K562 (cell line): ENCODE measurements at regions not wholly inside any gene's neighbourhood (a gene's known extent, or its start where the extent isn't known, plus 50 kb on each side); places are given as distances from the start of the nearest gene placed in this dataset.

Source experiments
- ATAC-seq: fragments of 200-7000 bp; cut with Tn5 transposase; 3 replicates; pipeline ENCODE4 v1.9.1; 2020; ENCODE audit warnings: moderate library complexity
- BruUV-seq: library from RNA; stranded (reverse); fragments of 400-500 nt; replicated peaks from 2 replicates; lab custom pipeline; 2021; lab: Mats Ljungman, UMichigan
- CTCF ChIA-PET: fragments of 300-600 bp; formaldehyde crosslinking; extraction: SDS; loops from one replicate; lab custom pipeline; 2021; ENCODE audit warnings: low intra/inter-chr PET ratio; lab: Yijun Ruan, JAX
- POLR2A ChIA-PET: fragments of 300-600, 350-650 bp; sonication (Branson Sonifier 250); formaldehyde crosslinking; extraction: SDS; loops from one replicate; lab custom pipeline; 2021; ENCODE audit warnings: antibody characterized with exemption, inconsistent platforms; lab: Yijun Ruan, JAX
- DNase-seq, 4 experiments: peaks; one replicate each; pipeline versions ENCODE4 v3.0.0 to v3.0.0-alpha.2; 2011 to 2018; ENCODE audit warnings: low spot score in 3 of 4, mixed read lengths in 3 of 4; ENCODE audit errors: extremely low read depth in 1 of 4
- FAIRE-seq: peaks from 2 replicates; lab custom pipeline; 2011; peaks lifted over from hg19 to GRCh38; lab: Jason Lieb, UNC
- H2AFZ ChIP-seq: 2 replicates; pipeline ENCODE4 v1.6.0; 2011; ENCODE audit warnings: low read depth, low read length, control low read depth, inconsistent platforms
- H3K27ac ChIP-seq: fragments of 200-600 bp; 3 replicates; pipeline ENCODE4 v1.8.0; 2011; ENCODE audit warnings: low read depth, mild to moderate bottlenecking, control low read depth, inconsistent platforms, low read length, moderate library complexity, mixed read lengths; ENCODE audit errors: extremely low read depth
- H3K27me3 ChIP-seq, 2 experiments: fragments of 300-600 bp in 1 of 2; 2 replicates in 1 of 2; 3 replicates in 1 of 2; pipeline versions ENCODE4 v1.6.0 to v1.8.0; 2011; ENCODE audit warnings: inconsistent platforms in 2 of 2, low read length in 2 of 2, mild to moderate bottlenecking in 1 of 2, mixed read lengths in 1 of 2, moderate library complexity in 1 of 2; ENCODE audit not compliant: control insufficient read depth in 2 of 2, insufficient read depth in 2 of 2
- H3K36me3 ChIP-seq: fragments of 300-600 bp; 3 replicates; pipeline ENCODE4 v1.8.0; 2011; ENCODE audit warnings: mild to moderate bottlenecking, low read length, inconsistent platforms; ENCODE audit not compliant: control insufficient read depth, insufficient read depth
- H3K4me1 ChIP-seq, 2 experiments: fragments of 200-600 bp in 1 of 2; replicated peaks in 1 of 2; 2 replicates in 1 of 2; 3 replicates in 1 of 2; pipeline versions ENCODE4 v1.5.1 to v1.8.0; 2011; ENCODE audit warnings: inconsistent platforms in 2 of 2, low read length in 2 of 2, mild to moderate bottlenecking in 1 of 2, mixed read lengths in 1 of 2, moderate library complexity in 1 of 2; ENCODE audit not compliant: control insufficient read depth in 2 of 2, insufficient read depth in 2 of 2
- H3K4me2 ChIP-seq: 2 replicates; pipeline ENCODE4 v1.6.1; 2011; ENCODE audit warnings: low read length, control low read depth, inconsistent platforms, mixed read lengths; ENCODE audit not compliant: insufficient read depth
- H3K4me3 ChIP-seq: fragments of 200-600 bp; sonication (generic), shearing (Covaris generic); 2 replicates; pipeline ENCODE4 v1.5.1; 2016; ENCODE audit warnings: control low read depth, inconsistent platforms
- H3K79me2 ChIP-seq: fragments of 200-600 bp; 3 replicates; pipeline ENCODE4 v1.8.0; 2011; ENCODE audit warnings: low read length, inconsistent platforms; ENCODE audit not compliant: control insufficient read depth, insufficient read depth
- H3K9ac ChIP-seq, 2 experiments: 2 replicates each; pipeline versions ENCODE4 v1.6.0 to v1.6.1; 2011; ENCODE audit warnings: low read depth in 2 of 2, low read length in 2 of 2, control low read depth in 1 of 2, inconsistent platforms in 1 of 2, mild to moderate bottlenecking in 1 of 2, mixed read lengths in 1 of 2; ENCODE audit not compliant: insufficient read depth in 1 of 2
- H3K9me1 ChIP-seq: one replicate; pipeline ENCODE4 v1.6.0; 2011; ENCODE audit warnings: inconsistent platforms, mild to moderate bottlenecking, low read length, moderate library complexity; ENCODE audit not compliant: control insufficient read depth, insufficient read depth
- H3K9me3 ChIP-seq: replicated peaks from 2 replicates; pipeline ENCODE4 v1.5.1; 2011; ENCODE audit warnings: low read depth, low read length, inconsistent platforms; ENCODE audit not compliant: control insufficient read depth, insufficient read depth
- H4K20me1 ChIP-seq: replicated peaks from 2 replicates; pipeline ENCODE4 v1.6.1; 2011; ENCODE audit warnings: low read length, inconsistent platforms, mixed read lengths; ENCODE audit not compliant: control insufficient read depth, insufficient read depth
- E2F3 ChIP-seq: fragments of 250-450 bp; sonication (Bioruptor Pico); IDR thresholded peaks from 2 replicates; pipeline ENCODE4 v1.4.0; 2020; ENCODE audit warnings: mild to moderate bottlenecking
- PCBP2 ChIP-seq: fragments of 200-400 bp; formaldehyde crosslinking; IDR thresholded peaks from 2 replicates; pipeline ENCODE4 v1.6.1; 2018; ENCODE audit warnings: low read length, low read depth, mild to moderate bottlenecking, moderate library complexity; ENCODE audit not compliant: poor library complexity, severe bottlenecking
- ZEB2 ChIP-seq: fragments of 450-650 bp; IDR thresholded peaks from 2 replicates; pipeline ENCODE4 v1.6.1; 2016
- WGBS: fragments of 100-300 bp; shearing (Covaris generic); methylation state at CpG from one replicate; pipeline ENCODE4 v1.1.6; 2016; ENCODE audit warnings: low coverage, mixed read lengths; ENCODE audit not compliant: insufficient coverage; ENCODE audit errors: missing lambda C conversion rate; 5-methylcytosine and 5-hydroxymethylcytosine counted together
- in situ Hi-C: fragments of 300-500 bp; cut with MboI; formaldehyde crosslinking; loops from 4 replicates; pipeline ENCODE4 v1.15.0; 2018; ENCODE audit warnings: inconsistent platforms, mixed read lengths
- intact Hi-C: fragments of 100-400 bp; cut with micrococcal nuclease; formaldehyde crosslinking; loops from 2 replicates; pipeline ENCODE4 v1.14.2; 2022
- TF ChIP-seq, protein P1 (sequence below), 2 experiments: IDR thresholded peaks; 2 replicates each; pipeline ENCODE4 v1.6.1; 2012; ENCODE audit warnings: improper control_type of control experiment in 2 of 2, low read depth in 2 of 2, low read length in 2 of 2, borderline replicate concordance in 1 of 2
- TF ChIP-seq, protein P2 (sequence below), 2 experiments: fragments of 450-650 bp; IDR thresholded peaks; 2 replicates each; pipeline ENCODE4 v1.6.1; 2016; ENCODE audit warnings: mild to moderate bottlenecking in 2 of 2, borderline replicate concordance in 1 of 2, low read depth in 1 of 2, moderate library complexity in 1 of 2

DNA sequence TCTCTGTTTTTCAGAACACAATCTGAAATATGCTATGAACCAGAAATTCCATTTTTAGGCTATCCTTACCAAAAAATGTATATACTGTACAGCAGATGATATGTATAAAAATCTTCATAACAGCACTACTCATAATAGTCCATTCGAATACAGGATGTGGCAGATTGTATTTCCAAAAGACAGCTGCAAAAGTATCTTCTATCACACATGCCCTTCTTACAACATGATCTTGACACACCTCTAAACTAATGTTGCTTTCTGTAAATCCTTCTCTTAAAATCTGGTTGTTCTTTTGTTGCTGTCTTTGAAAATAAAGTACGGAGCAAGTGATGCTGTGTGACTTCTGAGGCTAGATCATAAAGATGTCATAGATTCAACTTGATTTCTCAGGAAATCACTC, 409.9 kb upstream of the LUZP2 start:
- Histone ChIP-seq H3K4me3 (no peak overlapping the region), H3K4me2 (no peak overlapping the region), H2AFZ (no peak overlapping the region), H3K27ac (no peak overlapping the region), H3K9me3 (no peaks in the 10 kb centered on the region), H4K20me1 (no peaks in the 10 kb centered on the region), H3K9me1 (no peaks in the 10 kb centered on the region), H3K4me1 (no peaks in the 10 kb centered on the region), H3K27me3 (no peaks in the 10 kb centered on the region), H3K9ac (no peak overlapping the region), H3K79me2 (no peaks in the 10 kb centered on the region), H3K36me3 (no peaks in the 10 kb centered on the region)
- CTCF ChIA-PET: no interaction called here
- no peak for DNase-seq
- 5% methylated on average over 2 of the region's 2 CpGs for WGBS
- POLR2A ChIA-PET: no interaction called here
- FAIRE-seq: no peak
- no TSS peak for BruUV-seq
- in situ Hi-C loops (no loop called here), intact Hi-C loops (no loop called here)
- TF ChIP-seq, protein P1, sequence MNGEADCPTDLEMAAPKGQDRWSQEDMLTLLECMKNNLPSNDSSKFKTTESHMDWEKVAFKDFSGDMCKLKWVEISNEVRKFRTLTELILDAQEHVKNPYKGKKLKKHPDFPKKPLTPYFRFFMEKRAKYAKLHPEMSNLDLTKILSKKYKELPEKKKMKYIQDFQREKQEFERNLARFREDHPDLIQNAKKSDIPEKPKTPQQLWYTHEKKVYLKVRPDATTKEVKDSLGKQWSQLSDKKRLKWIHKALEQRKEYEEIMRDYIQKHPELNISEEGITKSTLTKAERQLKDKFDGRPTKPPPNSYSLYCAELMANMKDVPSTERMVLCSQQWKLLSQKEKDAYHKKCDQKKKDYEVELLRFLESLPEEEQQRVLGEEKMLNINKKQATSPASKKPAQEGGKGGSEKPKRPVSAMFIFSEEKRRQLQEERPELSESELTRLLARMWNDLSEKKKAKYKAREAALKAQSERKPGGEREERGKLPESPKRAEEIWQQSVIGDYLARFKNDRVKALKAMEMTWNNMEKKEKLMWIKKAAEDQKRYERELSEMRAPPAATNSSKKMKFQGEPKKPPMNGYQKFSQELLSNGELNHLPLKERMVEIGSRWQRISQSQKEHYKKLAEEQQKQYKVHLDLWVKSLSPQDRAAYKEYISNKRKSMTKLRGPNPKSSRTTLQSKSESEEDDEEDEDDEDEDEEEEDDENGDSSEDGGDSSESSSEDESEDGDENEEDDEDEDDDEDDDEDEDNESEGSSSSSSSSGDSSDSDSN (IDR thresholded peaks at IDR 0.05; ENCODE audit: borderline replicate concordance in 1 of 2, low read depth in 2 of 2, low read length in 2 of 2): no peak
- no peak for TF ChIP-seq ZEB2
- no peak for ATAC-seq

DNA sequence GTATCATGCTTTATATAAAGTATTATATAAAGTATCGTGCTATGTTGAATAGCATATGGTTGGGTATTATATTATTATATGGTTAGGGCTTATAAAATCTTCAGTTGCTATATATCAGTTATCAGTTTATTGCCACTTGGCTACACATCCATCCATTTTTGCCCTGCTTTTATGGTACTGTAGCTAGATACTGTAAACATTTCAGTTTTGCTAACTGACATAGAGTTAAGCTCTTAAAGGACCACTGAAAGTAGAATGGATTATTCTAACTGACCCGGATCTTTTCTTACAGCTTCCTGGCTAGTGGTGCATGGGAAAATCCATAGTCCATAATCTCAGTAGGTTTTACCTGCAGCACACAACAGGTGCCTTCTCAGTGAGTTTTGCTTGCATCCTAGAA, 405.3 kb upstream of the LUZP2 start:
- ATAC-seq (no peak), DNase-seq (no peak), FAIRE-seq (no peak)
- ChIA-PET CTCF (no interaction called here), POLR2A (no interaction called here)
- no peaks in the 10 kb centered on the region for H3K79me2 ChIP-seq
- H2AFZ ChIP-seq: no peak overlapping the region
- intact Hi-C loops: no loop called here
- H3K27me3 ChIP-seq: no peaks in the 10 kb centered on the region
- no peak overlapping the region for H3K9ac ChIP-seq
- no TSS peak for BruUV-seq
- H3K4me1 ChIP-seq: no peaks in the 10 kb centered on the region
- no peaks in the 10 kb centered on the region for H3K36me3 ChIP-seq
- no peak overlapping the region for H3K4me2 ChIP-seq
- no peak overlapping the region for H3K4me3 ChIP-seq
- H4K20me1 ChIP-seq: no peaks in the 10 kb centered on the region
- H3K27ac ChIP-seq: no peak overlapping the region
- no peaks in the 10 kb centered on the region for H3K9me1 ChIP-seq
- in situ Hi-C loops: no loop called here
- no peaks in the 10 kb centered on the region for H3K9me3 ChIP-seq
- WGBS: 0% methylated on average over 2 of the region's 2 CpGs
- TF ChIP-seq E2F3 (no peak), PCBP2 (no peak)
- TF ChIP-seq, protein P2, sequence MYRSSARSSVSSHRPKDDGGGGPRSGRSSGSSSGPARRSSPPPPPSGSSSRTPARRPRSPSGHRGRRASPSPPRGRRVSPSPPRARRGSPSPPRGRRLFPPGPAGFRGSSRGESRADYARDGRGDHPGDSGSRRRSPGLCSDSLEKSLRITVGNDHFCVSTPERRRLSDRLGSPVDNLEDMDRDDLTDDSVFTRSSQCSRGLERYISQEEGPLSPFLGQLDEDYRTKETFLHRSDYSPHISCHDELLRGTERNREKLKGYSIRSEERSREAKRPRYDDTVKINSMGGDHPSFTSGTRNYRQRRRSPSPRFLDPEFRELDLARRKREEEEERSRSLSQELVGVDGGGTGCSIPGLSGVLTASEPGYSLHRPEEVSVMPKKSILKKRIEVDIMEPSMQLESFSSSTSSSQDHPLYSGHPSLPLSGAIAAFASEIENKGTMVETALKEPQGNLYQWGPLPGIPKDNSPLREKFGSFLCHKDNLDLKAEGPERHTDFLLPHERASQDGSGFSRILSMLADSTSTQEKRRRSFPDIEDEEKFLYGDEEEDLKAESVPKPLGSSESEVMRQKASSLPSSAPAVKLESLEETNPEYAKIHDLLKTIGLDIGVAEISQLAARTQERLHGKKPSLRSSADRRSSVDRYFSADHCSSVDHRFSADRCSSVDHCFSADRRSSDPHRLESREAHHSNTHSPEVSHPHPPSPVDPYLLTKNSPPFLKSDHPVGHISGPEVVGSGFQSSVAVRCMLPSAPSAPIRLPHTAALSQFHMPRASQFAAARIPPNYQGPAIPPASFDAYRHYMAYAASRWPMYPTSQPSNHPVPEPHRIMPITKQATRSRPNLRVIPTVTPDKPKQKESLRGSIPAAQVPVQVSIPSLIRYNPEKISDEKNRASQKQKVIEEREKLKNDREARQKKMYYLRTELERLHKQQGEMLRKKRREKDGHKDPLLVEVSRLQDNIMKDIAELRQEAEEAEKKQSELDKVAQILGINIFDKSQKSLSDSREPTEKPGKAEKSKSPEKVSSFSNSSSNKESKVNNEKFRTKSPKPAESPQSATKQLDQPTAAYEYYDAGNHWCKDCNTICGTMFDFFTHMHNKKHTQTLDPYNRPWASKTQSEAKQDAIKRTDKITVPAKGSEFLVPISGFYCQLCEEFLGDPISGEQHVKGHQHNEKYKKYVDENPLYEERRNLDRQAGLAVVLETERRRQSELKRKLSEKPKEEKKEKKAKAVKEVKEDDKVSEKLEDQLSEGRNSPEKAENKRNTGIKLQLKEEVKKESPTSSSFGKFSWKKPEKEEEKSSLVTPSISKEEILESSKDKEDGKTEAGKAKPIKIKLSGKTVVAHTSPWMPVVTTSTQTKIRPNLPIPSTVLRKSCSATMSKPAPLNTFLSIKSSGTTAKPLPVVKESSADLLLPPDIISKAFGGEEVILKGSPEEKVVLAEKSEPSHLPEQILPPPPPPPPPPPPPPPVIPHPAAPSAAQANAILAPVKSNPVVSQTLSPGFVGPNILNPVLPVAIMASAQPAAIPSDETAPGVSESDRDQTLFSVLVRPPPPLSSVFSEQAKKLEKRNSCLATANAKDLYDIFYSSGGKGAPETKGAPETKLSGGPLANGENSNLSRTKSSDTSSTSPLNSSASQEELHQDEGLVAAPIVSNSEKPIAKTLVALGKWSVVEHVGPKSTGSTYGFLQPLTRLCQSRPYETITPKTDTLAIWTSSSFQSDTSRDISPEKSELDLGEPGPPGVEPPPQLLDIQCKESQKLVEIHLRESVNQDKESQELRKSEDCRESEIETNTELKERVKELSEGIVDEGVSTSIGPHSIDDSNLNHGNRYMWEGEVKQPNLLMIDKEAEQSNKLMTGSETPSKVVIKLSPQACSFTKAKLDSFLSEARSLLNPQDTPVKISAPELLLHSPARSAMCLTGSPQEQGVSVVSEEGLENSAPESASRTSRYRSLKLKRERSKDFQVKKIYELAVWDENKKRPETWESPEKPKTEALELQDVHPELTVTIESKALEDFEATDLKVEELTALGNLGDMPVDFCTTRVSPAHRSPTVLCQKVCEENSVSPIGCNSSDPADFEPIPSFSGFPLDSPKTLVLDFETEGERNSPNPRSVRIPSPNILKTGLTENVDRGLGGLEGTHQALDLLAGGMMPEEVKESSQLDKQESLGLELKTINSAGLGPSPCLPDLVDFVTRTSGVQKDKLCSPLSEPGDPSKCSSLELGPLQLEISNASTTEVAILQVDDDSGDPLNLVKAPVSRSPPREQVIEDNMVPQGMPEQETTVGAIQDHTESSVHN (IDR thresholded peaks at IDR 0.05; ENCODE audit: borderline replicate concordance in 1 of 2, low read depth in 1 of 2): no peak
